GM20431 (cell line): ENCODE measurements at regions not wholly inside any gene's neighbourhood (a gene's known extent, or its start where the extent isn't known, plus 50 kb on each side); places are given as distances from the start of the nearest gene placed in this dataset.
"Not testable (repeated sequence)": the region's sequence is repeated elsewhere in the genome, so short reads cannot be mapped to it uniquely, and the experiment has no call there.

Experiments
- in situ Hi-C: fragments of 300-500 bp; cut with MseI, MboI; formaldehyde crosslinking; loops from one replicate; pipeline ENCODE4 v1.15.0; 2020; ENCODE audit warnings: low sequenced_read_pairs; ENCODE audit not compliant: unreplicated experiment

DNA sequence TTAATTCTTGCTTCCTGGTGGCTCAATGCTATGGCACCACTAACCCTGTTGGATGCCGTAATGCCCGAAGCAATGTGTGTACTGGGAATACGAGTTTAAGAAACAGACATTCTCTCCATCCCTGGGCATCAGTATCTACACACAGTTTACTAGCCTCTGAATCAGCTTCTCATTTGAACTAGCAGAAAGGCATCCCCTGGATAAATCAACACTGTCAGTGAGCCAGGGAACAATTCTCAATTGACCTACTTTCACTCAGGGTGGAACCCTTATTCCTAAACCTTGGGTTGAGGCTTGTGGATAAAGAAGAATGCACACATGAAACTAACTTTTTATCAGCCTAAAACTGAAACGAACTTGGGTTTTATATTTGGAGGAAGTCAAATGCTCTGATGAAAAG, 331.0 kb downstream of the GADD45G start:
- in situ Hi-C loops = no loop called here

DNA sequence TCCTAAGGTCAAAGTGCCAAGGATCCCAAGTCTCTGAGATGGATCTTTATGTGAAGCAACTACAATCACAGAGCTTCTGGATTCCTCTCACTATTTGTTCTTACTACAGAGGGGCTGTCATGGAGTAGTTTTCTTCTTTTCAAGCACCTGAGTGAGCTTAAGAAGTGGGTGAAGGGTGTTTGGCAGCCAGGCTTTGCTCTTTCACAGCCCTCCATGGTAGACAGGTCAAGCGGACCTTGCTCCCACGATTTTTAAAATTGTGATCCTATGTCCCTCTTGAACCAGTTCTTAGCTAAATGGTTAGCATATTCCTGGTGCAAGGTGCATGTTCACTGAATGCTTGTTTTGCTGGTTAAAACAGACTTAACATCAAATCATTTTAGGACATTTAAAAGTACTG, 332.2 kb downstream of the GADD45G start:
- in situ Hi-C loops = no loop called here

DNA sequence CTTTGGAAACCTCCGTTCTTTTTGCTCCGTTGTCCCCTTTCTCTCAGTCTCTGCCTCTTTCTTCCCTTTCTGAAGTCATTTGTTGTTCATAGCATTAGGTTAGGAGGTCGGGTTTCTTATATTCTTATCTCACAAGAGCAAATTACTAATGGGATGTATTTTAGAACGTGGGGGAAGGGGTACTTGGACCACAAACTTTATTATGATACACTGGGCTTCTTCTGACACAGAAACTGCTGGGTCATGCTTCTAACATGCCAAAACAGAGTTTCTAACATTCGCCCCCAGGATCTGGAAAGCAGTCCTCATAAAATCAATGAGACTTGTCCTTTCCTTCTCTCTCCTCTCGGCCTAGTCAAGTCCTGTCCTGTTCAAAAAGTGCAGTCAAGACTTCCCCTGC, 334.4 kb downstream of the GADD45G start:
- in situ Hi-C loops = no loop called here

DNA sequence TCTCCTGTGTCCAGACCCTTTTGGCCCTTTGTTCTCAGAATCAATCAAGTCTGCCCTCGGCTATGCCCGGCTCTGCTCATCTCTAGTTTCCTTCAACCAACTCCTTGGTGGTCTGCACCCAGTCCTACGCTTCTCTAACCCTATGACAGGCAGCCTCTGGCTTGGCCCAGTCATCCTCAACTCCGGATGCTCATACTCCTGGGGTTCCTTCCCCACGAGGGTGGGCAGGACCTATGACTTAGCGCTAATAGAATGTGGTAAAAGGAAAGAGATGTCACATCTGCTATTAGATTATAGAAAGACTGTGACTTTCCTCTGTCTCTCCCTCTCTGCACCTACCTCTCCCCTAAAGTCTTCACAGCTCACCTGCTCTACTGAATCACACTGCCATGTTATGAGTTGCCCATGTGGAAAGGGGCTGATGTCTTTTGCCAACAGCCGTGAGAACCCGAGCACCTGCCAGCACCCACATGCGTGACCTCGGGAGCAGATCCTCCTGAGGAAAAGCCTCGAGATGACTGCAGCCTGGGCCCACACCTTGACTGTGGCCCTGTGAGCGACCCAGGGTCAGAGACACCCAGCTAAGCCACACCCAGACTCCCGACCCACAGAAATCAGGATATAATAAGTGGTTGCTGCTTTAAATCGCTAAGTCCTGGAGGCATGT, 334.9 kb downstream of the GADD45G start:
- in situ Hi-C loops = no loop called here

DNA sequence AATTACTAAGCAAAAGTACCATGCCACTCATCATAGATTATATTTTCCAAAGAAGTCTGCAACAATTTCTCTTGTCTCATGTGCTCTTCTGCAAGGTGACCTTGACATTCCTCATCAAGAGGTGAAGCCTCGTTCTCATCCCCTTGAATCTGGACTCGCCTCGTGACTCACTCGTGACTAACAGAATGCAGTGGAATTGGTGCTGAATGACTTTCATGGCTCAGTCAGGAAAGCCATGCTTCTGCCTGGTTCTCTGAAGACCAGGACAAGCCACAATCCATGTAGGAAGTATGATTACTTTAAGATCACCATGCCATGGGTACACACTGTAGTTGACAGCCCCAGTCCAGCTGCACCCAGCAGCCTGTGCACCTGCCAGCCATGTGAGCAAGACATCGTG, 335.8 kb downstream of the GADD45G start:
- in situ Hi-C loops = no loop called here

DNA sequence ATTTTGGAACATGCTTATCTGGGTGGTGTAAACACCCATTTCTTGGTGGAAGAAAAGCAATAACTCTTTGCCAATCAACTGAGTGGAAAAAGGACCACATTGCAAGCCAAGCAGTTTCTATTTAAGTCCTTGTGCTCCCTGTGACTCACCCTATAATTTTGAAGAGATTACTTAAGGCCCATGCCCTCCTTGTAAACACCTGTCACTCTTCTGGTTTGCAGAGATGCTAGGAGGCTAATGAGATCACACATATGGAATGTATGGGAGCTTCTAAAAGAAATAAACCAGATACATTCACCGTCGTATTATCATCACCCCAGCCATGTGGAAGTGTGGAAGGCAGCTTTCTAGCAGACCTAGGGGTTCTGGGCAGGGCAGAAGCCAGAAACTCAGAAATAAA, 337.1 kb downstream of the GADD45G start:
- in situ Hi-C loops = no loop called here

DNA sequence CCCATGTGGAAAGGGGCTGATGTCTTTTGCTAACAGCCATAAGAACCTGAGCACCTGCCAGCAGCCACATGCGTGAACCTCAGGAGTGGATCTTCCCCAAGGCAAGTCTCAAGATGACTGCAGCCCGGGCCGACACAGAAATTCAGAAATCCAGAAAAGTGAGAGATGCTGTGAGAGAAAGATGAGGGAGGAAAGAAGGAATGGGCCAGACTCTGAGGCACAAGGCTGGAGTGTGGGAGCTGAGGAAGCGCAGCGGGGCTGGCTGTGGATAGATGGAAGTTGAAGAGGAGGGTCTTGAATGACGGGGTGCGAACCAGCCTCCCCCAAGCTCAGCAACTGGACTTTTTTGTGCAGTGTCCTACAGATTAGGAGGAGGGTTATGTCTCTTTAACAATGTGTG, 337.8 kb downstream of the GADD45G start:
- in situ Hi-C loops = no loop called here

DNA sequence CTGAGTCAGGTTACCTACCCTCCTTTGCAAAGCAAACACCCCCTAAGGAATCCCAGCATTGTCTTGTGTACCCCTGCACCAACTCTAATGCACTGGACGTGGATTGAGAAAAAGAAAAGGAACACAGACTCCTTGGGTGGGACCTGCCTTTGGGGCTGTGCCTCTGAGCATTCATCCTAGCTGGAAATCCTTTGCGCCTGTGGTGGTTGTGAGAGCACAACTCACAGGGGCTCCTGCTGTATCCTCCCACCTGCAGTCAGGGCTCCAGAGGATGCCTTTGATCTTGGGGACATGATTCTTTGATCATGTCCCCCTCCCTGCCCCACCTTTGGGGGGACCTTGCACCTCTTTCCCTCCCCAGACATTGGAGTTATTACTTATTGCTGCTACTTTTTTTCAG, 338.5 kb downstream of the GADD45G start:
- in situ Hi-C loops = no loop called here

DNA sequence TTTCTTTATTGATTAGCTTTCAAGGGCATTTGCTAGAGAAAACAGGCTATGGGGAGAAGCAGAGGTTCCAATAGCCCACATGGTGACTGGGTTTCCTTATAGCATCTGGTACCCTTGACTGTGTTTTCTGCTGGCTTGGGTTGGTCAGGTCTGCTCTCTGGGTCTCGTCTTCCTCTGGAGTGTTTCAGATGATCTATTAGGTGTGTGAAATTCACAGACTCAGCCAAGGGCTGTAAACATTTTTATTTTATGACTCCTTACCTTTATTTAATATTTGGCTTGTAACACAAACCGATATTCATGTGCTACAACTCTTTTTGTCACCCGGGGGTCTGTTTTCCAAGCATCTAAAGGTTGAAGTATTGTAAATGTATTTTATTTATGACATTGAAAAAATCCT, 338.9 kb downstream of the GADD45G start:
- in situ Hi-C loops = no loop called here

DNA sequence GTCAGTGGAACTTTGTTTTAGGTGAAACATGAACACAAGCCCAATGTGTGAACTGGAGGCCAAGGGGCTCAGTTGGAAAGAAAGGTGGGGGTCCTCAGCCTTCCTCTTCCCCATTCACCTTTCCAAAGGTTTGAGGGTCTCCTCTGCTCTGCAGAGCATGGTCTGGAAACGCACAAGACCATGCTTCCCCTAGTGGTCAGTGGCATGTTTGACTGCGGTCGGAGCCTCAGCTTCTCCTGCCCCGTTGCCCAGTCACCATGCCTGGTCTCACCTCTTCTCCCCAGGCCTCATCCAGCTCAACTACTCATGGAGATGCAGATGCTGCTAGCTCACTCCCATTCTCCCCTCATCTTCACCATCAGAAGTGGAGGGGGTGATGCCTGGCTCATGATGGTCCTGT, 340.3 kb downstream of the GADD45G start:
- in situ Hi-C loops = no loop called here

DNA sequence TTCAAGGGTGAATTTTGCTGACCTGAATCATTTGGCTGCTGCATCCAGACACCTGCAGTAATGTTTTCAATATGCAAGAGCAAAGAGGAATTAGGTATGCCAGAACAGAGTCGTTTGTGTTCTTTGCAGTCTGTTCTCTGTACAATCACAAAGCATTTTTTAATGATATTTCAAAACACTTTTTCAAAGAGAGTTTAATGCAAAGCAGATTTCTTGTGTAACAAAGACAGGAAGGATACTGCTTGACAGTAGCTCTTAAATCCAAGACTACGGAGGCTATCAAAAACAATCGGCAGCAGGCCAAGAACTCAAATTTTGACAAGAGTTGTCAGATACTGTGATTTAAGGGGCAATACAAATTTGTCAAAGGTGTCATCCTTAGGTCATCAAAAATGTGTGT, 341.9 kb downstream of the GADD45G start:
- in situ Hi-C loops = no loop called here

DNA sequence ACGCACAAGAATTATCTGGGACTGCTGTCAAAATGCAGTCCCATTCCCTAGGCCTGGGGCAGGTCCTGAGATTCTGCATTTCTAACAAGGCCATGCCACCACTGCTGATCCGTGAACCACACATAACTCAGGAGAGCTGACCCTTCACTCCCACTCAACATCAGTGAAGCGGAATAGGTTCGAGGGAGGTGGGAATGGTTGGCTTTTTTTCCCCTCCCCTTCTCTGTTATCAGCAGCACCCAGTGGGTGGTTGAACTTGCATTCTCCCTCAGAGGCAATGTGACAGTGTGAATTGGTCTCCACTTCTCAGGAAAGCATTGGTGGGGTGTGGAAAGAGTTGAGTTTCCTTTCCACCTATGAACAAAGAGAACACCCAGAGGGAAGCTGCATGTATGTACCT, 344.3 kb downstream of the GADD45G start:
- in situ Hi-C loops = no loop called here

DNA sequence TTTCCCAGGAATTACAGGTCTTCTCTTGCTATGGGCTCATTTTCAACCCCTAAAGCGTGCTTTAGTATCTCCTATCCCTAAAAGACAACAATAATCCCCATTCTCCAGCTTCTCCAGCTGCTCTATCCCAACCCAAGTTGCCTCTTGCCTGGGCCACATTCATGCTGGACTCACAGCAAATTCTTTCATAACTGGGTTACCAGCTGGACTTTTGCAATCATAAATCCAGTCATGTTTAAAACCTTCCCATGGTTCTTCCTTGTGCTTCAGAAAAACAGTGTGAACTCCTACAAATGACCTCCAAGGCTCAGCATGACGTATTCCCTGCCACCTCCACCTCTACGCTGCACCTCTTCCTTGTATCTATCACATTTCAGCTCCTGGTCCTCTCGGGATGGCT, 346.9 kb downstream of the GADD45G start:
- in situ Hi-C loops = no loop called here

DNA sequence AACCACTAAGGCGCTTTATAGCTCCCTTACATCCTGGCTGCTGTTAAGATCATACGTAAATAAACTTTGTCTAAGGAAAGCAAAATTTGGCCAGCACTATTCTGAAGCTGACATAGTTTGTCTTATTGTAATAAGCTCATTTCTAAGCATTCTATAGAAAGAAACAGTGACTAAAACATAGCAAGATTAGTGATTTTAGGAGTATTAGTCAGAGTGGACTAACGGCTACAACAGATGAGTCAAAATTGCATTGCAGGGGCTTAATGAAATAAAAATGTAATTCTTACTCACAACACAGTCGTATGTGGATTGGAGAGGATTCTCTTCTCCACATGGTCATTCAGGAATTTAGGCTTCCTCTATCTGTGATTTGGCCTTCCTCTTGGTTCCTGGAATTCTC, 347.6 kb downstream of the GADD45G start:
- in situ Hi-C loops = no loop called here

DNA sequence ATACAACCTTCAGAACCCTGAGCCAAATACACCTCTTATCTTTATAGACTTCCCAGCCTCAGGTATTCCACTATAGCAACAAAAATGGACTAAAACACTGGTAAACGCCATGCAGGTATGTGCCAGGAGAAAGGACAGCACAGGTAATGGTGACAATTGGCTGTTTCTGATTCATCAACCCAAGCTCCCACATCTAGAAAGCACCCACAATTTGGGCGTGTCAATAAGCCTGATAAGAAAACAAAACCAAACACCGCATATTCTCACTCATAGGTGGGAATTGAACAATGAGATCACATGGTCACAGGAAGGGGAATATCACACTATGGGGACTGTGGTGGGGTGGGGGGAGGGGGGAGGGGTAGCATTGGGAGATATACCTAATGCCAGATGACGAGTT, 348.5 kb downstream of the GADD45G start:
- in situ Hi-C loops = not testable (repeated sequence)

DNA sequence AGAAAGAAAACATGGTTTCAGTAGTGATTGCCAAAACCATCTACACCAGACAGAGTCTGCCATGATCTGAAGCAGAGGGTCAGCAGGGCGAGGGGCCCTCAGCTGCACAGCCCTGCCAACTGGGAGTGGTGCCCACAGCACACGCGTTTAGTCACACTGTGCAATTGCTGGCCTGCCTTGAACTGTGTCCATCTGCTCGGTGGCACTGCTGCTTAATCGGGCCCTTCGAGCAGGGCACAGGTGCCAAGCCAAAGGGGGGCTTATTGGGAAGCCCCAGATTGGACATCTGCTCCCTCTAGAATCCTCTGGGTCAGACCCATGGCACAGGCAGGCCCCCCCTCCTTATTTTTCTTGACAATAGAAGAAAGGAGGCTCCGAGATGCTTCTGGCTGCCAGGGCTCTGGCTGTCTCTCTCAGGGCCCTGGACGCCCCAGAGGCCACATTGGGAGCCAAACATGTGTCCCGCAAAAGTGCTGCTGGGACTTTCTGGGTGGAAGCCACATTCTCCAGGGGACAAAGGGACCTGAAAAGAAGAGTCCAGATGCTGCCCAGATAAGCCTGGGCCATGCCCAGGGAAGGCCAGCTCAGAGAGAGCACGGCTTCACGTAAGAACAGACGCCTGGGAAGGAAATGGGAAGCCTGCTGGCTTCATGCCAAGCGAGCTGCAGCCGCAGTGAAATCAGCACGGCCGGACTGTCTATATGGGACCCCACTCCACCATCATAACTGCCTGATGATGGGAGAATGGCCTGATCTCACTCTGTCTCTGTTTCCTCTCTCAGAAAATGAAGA, 349.2 kb downstream of the GADD45G start:
- in situ Hi-C loops = no loop called here

DNA sequence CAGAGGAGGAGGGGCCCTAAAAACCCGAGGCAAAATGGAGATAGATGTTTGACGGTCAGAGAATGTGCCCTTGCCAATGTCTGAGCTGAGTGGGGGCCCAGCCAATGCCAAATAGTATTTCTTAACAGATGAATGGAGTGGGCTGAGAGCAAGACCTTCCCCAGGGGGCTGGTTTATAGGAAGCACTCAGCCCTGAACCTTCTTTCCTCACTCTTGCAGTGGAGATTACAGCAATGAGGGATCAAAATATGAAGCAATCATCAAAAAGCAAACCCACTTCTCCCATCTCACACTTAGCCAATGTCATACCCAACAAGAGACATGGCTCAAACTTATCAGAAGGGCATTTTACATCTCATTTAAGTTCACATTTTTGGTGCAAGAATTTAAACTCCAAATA, 350.3 kb downstream of the GADD45G start:
- in situ Hi-C loops = no loop called here

DNA sequence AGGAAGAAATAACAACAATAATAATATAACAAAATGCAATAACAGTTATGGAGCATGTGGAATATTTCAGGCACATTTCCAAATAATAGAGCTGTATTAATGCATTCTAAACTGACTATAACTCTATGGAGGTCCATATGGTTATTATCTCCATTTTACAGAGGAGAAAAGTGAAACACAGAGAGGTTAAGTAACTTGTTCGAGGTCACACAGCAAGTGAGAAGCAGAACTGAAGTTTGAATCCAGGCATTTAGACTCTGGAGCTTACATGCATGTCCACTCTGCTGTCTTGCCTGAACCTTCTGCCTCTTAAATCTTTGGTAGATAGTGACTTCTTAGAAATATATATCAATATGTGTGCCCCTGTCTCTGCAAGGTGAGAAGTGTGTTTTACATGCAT, 350.8 kb downstream of the GADD45G start:
- in situ Hi-C loops = no loop called here

DNA sequence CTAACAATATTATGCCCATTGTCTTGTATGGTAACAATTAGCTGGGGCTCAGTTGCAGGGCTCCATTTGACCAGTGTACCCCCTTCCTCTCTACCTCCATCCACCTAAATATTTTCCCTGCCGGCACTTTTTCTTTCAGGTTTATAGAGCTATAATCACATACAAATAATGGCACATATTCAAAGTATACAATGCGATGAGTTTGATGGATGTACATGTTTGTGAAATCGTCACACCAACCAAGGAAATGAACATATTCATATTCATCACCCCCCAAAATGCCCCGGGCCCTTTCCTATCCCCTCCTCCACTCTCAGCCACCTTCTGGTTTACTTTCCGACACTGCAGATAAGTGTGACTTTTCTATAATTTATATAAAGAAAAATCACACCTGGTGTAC, 351.5 kb downstream of the GADD45G start:
- in situ Hi-C loops = no loop called here

DNA sequence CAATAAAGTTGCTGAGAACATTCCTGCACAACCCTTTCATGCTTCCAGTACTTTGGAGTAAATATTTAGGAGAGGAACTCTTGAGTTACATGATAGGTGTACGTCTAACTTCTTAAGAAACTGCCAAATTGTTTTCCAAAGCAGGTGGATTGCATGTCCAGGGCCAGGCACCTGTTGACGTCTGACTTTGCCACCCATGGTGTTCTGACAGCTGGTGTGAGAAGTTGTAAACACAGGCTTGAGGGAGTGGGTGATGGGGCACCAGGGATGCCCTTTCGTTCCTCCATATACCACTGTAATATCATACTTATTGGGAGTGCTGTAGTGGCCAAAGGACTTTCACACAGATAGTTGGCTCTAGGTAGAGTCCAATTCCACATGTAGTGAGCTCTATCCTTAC, 352.1 kb downstream of the GADD45G start:
- in situ Hi-C loops = no loop called here

DNA sequence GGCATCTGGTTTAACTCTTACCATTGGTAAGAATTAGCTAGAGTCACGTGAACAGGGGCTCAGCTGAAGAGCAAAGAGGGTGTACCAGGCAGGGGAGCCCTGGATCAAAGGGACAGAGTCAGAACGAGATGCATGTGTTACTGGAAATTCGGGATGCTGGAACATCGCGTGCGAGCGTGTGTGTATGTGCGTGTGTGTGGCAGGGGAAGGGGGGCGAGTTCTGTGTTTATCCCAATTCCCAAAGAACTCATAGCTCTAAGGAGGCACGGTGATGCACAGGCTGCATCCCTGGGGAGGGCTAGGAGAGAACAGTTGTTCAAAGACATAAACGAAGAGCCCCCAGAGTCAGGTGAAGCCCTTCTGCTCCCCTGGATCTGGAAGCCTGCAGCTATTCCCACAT, 353.3 kb downstream of the GADD45G start:
- in situ Hi-C loops = no loop called here
